ENCODE measurements at regions not wholly inside any gene's neighbourhood (a gene's known extent, or its start where the extent isn't known, plus 50 kb on each side); places are given as distances from the start of the nearest gene placed in this dataset.
A peak's percentile ranks its signal among the peaks of the same experiment; 100 is the strongest.
"Not testable (repeated sequence)": the region's sequence is repeated elsewhere in the genome, so short reads cannot be mapped to it uniquely, and the experiment has no call there.

DNA sequence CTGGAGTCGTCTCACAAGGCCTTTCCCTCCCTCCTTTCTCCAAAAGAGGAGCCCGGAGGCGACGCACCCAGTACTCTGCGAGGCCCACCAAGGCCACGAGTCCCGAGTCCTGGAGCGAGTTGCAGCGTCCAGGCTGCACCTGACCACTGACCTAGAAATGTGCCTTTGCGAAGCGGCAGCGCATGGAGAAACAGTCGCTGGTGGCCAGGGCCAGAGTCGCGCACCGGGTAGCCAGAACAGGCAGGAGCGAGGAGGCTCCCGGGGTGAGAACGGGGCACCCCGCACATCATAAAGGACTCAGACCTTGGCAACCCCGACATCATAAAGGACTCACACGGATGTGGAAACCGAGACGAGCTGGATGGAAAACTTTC lies 318.4 kb downstream of the FAM72C start:
- ATAC-seq (no peak), DNase-seq (no peak)
- intact Hi-C loops (cut with DNase I): no loop called here
- TF ChIP-seq, protein P1, sequence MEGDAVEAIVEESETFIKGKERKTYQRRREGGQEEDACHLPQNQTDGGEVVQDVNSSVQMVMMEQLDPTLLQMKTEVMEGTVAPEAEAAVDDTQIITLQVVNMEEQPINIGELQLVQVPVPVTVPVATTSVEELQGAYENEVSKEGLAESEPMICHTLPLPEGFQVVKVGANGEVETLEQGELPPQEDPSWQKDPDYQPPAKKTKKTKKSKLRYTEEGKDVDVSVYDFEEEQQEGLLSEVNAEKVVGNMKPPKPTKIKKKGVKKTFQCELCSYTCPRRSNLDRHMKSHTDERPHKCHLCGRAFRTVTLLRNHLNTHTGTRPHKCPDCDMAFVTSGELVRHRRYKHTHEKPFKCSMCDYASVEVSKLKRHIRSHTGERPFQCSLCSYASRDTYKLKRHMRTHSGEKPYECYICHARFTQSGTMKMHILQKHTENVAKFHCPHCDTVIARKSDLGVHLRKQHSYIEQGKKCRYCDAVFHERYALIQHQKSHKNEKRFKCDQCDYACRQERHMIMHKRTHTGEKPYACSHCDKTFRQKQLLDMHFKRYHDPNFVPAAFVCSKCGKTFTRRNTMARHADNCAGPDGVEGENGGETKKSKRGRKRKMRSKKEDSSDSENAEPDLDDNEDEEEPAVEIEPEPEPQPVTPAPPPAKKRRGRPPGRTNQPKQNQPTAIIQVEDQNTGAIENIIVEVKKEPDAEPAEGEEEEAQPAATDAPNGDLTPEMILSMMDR (IDR thresholded peaks at IDR 0.05): no peak
- Histone ChIP-seq H3K27me3 (ENCODE audit: low read depth) (peaks cover 72% of the 10 kb centered on the region), H3K9me3 (no peaks in the 10 kb centered on the region), H3K4me3 (no peak overlapping the region), H3K27ac (no peak overlapping the region), H3K4me1 (no peaks in the 10 kb centered on the region), H3K36me3 (no peaks in the 10 kb centered on the region)

DNA sequence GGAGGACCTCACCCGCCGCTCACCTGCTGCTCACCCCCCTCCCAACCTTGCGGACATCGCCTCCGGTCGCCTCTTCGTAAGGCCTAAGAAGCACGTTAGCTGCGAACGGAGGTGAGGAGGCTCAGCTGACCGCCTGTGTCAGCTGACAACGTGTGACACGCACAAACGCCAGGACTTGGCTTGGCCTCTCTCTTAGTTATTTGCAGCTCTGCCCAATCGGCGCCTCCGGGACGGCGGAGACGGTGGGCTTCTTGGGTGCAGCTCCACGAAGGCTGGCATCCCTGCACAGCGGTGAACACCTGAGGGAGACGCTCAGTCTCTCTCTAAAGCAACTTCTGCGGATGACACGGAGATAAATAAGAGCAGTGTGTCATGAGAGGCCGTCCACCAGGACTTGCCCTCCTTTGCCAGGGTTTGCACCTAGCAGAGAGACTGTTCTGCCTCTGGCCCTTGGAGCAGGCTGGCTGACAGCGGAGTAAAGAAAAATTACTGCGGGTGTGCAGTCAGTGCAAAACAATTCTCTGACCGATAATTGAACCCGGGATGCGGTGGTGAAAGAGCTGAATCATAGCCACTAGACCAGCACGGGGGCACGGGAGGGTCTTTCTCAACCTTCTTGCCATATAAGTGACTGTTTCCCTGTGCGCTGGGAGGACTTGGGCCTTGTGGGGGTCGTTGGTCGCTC lies 318.9 kb downstream of the FAM72C start:
- Histone ChIP-seq H3K27me3 (ENCODE audit: low read depth) (peaks cover 76% of the 10 kb centered on the region), H3K36me3 (no peaks in the 10 kb centered on the region), H3K4me1 (no peaks in the 10 kb centered on the region), H3K27ac (no peak overlapping the region), H3K4me3 (no peak overlapping the region), H3K9me3 (no peaks in the 10 kb centered on the region)
- intact Hi-C loops (cut with DNase I): no loop called here
- TF ChIP-seq, protein P1 (IDR thresholded peaks at IDR 0.05): no peak
- DNase-seq (no peak), ATAC-seq (no peak)

DNA sequence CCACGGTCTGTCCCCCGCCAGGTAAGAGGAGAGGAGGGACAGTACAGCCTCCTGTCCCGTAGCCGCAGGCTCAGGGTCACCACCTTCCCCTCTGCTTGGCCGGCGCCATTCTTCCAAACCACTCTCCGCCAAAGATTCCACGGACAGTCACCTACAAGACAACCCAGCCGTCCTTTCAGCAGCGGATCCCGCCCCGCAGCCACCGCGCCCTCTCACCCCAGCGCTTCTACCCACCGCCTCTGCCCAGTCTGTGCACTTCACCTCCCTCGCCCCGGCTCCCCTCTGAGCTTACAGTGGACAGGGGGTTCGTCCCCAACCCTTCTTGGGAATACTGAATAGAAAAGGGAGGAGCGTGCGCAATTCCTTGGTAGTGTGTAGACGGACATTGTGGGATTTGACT lies 319.6 kb downstream of the FAM72C start:
- no peak for DNase-seq
- intact Hi-C loops (cut with DNase I): no loop called here
- Histone ChIP-seq H3K9me3 (no peaks in the 10 kb centered on the region), H3K27ac (no peak overlapping the region), H3K4me1 (no peaks in the 10 kb centered on the region), H3K36me3 (no peaks in the 10 kb centered on the region), H3K4me3 (no peak overlapping the region), H3K27me3 (ENCODE audit: low read depth) (peaks cover 71% of the 10 kb centered on the region)
- TF ChIP-seq, protein P1 (IDR thresholded peaks at IDR 0.05): no peak
- no peak for ATAC-seq

DNA sequence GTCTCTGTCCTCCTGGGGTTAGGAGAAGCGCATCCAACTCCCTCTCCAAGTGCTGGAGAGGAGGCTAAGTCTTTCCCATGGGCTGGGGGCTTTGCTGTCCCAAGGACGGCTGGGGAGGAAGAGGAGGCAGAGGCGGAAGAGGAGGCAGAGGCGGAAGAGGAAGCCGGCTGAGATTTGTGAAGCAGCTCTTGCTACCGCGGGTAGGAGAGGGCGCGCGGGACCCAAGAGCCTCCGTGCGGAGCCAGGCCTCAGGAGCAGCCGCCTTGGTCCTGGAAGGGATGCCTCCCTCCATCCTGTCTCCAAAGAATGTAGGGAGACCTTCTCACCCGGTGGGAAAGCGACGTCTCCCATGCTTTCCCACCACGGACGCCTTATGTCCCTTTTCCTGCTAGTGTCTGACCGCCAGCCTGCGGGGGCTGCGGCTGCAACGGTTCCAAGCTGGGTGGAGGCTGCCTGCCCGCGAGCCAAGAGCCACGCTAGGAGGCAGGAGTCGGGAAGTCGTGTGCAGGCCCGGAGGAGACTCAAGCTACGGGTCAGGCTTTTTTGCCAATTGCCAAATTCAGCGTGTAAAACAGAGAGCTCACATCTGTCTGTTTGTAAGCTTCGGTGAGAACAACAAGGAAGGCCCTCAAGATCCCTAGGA lies 320.3 kb downstream of the FAM72C start:
- intact Hi-C loops (cut with DNase I): no loop called here
- no peak for DNase-seq
- H3K9me3 ChIP-seq: no peaks in the 10 kb centered on the region
- no peaks in the 10 kb centered on the region for H3K36me3 ChIP-seq
- H3K27ac ChIP-seq: no peak overlapping the region
- ATAC-seq: no peak
- no peaks in the 10 kb centered on the region for H3K4me1 ChIP-seq
- H3K4me3 ChIP-seq: no peak overlapping the region
- TF ChIP-seq, protein P1 (IDR thresholded peaks at IDR 0.05): no peak
- H3K27me3 ChIP-seq (ENCODE audit: low read depth): peaks cover 65% of the 10 kb centered on the region

DNA sequence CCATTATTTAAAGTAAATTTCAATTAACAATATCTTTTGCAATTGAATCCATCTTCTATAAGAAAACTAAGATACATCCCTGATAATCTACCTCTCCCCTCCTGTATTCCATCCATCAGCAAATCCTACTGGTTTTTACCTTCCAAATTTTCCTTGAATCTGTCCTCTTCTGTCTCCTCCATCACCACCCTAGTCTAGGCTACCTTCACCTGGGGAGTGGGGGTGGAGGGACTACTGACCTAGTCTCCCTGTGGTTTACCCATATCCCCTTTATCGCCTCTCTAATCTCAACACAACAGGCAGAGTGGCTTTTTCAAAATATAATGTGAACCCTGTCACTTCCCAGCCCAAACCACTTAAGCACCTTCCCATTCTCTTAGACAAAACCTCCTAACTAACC lies 327.8 kb downstream of the FAM72C start:
- DNase-seq; ATAC-seq; H3K9me3 ChIP-seq; H3K27ac ChIP-seq; intact Hi-C loops (cut with DNase I); H3K4me3 ChIP-seq; H3K36me3 ChIP-seq; H3K4me1 ChIP-seq: not testable (repeated sequence)
- peaks cover 59% of the 10 kb centered on the region for H3K27me3 ChIP-seq (ENCODE audit: low read depth)

DNA sequence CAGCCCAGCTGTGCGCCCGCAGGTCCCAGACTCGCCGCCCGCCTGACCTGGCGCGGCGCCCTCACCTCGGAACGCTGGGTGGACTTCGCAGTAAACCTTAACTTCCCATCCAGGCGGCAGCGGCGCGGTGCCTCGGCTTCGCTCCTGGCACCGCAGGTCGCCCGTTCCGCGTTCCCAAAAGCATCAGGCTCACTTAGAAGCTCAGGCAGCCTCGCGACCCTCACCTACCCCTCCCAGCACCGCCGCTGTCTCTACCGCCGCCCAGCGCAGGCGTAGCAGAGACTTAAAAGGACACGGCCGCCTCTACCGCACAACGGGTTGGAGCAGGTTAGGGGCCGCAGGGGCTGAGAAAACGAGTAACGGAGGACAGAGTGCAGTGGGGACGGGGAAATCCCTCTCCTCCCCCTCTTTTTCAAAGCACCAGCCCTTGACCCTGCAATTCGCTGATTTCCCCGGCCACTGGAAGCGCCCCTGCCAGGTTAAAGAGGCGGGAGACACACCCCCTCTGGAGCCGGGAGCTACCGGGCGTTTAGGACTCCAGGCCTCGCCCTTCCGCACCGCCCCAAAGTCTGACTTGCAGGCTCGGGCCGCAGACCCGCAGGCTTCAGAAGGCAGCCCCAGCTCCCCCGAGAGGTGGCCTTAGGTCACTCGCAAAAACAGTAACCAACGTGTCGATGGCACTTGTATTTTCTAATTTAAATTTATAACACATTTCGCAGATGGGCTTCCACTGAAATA lies 328.5 kb downstream of the FAM72C start:
- DNase-seq: no peak
- no peaks in the 10 kb centered on the region for H3K36me3 ChIP-seq
- H3K27ac ChIP-seq: no peak overlapping the region
- H3K4me3 ChIP-seq: peak overlapping the region; percentile 21
- ATAC-seq: peak in 1 of 2 donors; percentile 23
- intact Hi-C loops (cut with DNase I): no loop called here
- no peaks in the 10 kb centered on the region for H3K9me3 ChIP-seq
- H3K4me1 ChIP-seq: no peaks in the 10 kb centered on the region
- H3K27me3 ChIP-seq (ENCODE audit: low read depth): peaks cover 59% of the 10 kb centered on the region
- TF ChIP-seq, protein P1 (IDR thresholded peaks at IDR 0.05): no peak

Data from lower lobe of right lung (tissue), 2 donors.